Neural crest cell (in vitro differentiated cells): ENCODE measurements at regions not wholly inside any gene's neighbourhood (a gene's known extent, or its start where the extent isn't known, plus 50 kb on each side); places are given as distances from the start of the nearest gene placed in this dataset.

Experiments
- DNase-seq: peaks from one replicate; pipeline ENCODE4 v3.0.0; 2021; ENCODE audit warnings: low read depth, mixed read lengths, low spot score
- H3K27ac Mint-ChIP-seq: one replicate; pipeline ENCODE4 v1.8.0; 2021; ENCODE audit warnings: mild to moderate bottlenecking, mixed read lengths; ENCODE audit not compliant: unreplicated experiment
- H3K27me3 Mint-ChIP-seq: 2 replicates; pipeline ENCODE4 v1.8.0; 2021; ENCODE audit warnings: low read depth, mild to moderate bottlenecking, mixed read lengths
- H3K36me3 Mint-ChIP-seq: 2 replicates; pipeline ENCODE4 v1.8.0; 2021; ENCODE audit warnings: low read depth, mild to moderate bottlenecking, mixed read lengths
- H3K4me1 Mint-ChIP-seq: 2 replicates; pipeline ENCODE4 v1.8.0; 2021; ENCODE audit warnings: mixed read lengths
- H3K4me3 Mint-ChIP-seq: one replicate; pipeline ENCODE4 v1.8.0; 2021; ENCODE audit warnings: mild to moderate bottlenecking, mixed read lengths
- H3K9me3 Mint-ChIP-seq: 2 replicates; pipeline ENCODE4 v1.8.0; 2021; ENCODE audit warnings: mixed read lengths
- TF ChIP-seq, protein P1 (sequence below): fragments of 200-600 bp; sonication (generic); conservative IDR thresholded peaks from 2 replicates; pipeline ENCODE4 v1.5.0; 2021; ENCODE audit warnings: antibody characterized with exemption, mild to moderate bottlenecking

- DNase-seq = no peak
- H3K9me3 Mint-ChIP-seq = no peaks in the 10 kb centered on the region
- H3K27me3 Mint-ChIP-seq = no peaks in the 10 kb centered on the region
- TF ChIP-seq, protein P1, sequence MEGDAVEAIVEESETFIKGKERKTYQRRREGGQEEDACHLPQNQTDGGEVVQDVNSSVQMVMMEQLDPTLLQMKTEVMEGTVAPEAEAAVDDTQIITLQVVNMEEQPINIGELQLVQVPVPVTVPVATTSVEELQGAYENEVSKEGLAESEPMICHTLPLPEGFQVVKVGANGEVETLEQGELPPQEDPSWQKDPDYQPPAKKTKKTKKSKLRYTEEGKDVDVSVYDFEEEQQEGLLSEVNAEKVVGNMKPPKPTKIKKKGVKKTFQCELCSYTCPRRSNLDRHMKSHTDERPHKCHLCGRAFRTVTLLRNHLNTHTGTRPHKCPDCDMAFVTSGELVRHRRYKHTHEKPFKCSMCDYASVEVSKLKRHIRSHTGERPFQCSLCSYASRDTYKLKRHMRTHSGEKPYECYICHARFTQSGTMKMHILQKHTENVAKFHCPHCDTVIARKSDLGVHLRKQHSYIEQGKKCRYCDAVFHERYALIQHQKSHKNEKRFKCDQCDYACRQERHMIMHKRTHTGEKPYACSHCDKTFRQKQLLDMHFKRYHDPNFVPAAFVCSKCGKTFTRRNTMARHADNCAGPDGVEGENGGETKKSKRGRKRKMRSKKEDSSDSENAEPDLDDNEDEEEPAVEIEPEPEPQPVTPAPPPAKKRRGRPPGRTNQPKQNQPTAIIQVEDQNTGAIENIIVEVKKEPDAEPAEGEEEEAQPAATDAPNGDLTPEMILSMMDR = no peak
- no peak overlapping the region for H3K27ac Mint-ChIP-seq
- peaks cover 12% of the 10 kb centered on the region for H3K4me1 Mint-ChIP-seq
- no peak overlapping the region for H3K4me3 Mint-ChIP-seq
- H3K36me3 Mint-ChIP-seq = no peaks in the 10 kb centered on the region
Observed at GRCh38 chr6:137744877-137745276, 122.2 kb upstream of the TNFAIP3 start.

DNA sequence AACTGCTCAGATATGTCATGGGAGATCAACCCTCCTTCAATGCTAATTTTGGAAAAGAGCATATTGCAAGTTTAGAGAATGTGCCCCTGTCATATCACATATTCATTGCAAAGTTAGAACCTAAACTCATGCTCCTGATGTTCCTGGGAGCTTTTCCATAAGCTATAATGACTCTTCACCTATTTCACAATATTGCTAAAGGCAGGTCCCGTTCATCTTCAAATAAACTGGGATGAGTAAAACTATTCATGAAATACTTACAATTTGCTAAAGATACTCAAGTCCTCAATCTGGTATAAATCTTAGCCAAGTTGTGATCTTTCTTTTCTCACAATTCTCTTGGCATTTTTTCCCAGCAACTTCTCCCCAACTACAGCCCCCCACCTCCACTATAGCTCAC lies 121.7 kb upstream of the TNFAIP3 start:
- Mint-ChIP-seq H3K36me3 (no peaks in the 10 kb centered on the region), H3K27me3 (no peaks in the 10 kb centered on the region), H3K9me3 (no peaks in the 10 kb centered on the region), H3K27ac (no peak overlapping the region), H3K4me3 (no peak overlapping the region), H3K4me1 (peaks cover 17% of the 10 kb centered on the region)
- TF ChIP-seq, protein P1 = no peak
- DNase-seq = no peak

- no peak for DNase-seq
- Mint-ChIP-seq H3K27me3 (no peaks in the 10 kb centered on the region), H3K4me3 (no peak overlapping the region), H3K4me1 (peaks cover 19% of the 10 kb centered on the region), H3K36me3 (no peaks in the 10 kb centered on the region), H3K9me3 (no peaks in the 10 kb centered on the region), H3K27ac (no peak overlapping the region)
- TF ChIP-seq, protein P1 = no peak
Observed at GRCh38 chr6:137746264-137746663, 120.8 kb upstream of the TNFAIP3 start.

- H3K27ac Mint-ChIP-seq = peak overlapping the region; percentile 84
- no peaks in the 10 kb centered on the region for H3K36me3 Mint-ChIP-seq
- TF ChIP-seq, protein P1 = no peak
- peaks cover 19% of the 10 kb centered on the region for H3K4me1 Mint-ChIP-seq
- no peaks in the 10 kb centered on the region for H3K27me3 Mint-ChIP-seq
- no peaks in the 10 kb centered on the region for H3K9me3 Mint-ChIP-seq
- no peak for DNase-seq
- no peak overlapping the region for H3K4me3 Mint-ChIP-seq
Observed at GRCh38 chr6:137749696-137750211, 117.3 kb upstream of the TNFAIP3 start.

GRCh38 chr6:137750297-137750696 lies 116.8 kb upstream of the TNFAIP3 start:
- Mint-ChIP-seq H3K4me1 (peaks cover 19% of the 10 kb centered on the region), H3K9me3 (peaks cover under 1% of the 10 kb centered on the region), H3K36me3 (no peaks in the 10 kb centered on the region)

More at GRCh38 chr6:137750297-137750696, 116.8 kb upstream of the TNFAIP3 start:
- H3K27ac Mint-ChIP-seq = peak overlapping the region; percentile 84
- no peak overlapping the region for H3K4me3 Mint-ChIP-seq
- no peak for DNase-seq
- TF ChIP-seq, protein P1 = no peak
- no peaks in the 10 kb centered on the region for H3K27me3 Mint-ChIP-seq
